ENCODE measurements at regions not wholly inside any gene's neighbourhood (a gene's known extent, or its start where the extent isn't known, plus 50 kb on each side); places are given as distances from the start of the nearest gene placed in this dataset.
"Not testable (repeated sequence)": the region's sequence is repeated elsewhere in the genome, so short reads cannot be mapped to it uniquely, and the experiment has no call there.

DNA sequence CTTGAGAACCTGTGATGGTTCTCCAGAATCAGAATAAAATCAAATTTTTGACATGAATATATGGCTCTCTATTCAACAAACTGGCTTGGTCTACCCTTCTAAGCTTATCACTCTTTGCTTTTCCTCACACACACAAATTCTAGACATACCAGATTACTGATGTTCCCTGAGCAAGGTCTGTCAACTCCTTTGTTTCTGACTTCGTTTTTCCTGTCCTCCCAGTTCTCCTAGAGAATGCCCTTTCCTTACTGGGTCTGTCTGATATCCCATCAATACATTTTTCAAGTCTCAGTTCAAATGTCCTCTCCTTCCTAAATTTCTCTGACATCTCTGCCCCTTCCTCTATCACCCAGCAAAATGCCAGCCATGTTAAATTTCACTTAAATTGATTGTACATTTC lies 202.1 kb upstream of the IGFBP7 start:
- no peak overlapping the region for H3K4me3 ChIP-seq (ENCODE audit: low read depth, low read length)
- no peak for TF ChIP-seq CTCF (IDR thresholded peaks at IDR 0.05; ENCODE audit: insufficient read depth, low read length)
- no peak for DNase-seq (ENCODE audit: low read depth)

GRCh38 chr4:57309658-57310057 lies 199.5 kb upstream of the IGFBP7 start:
- TF ChIP-seq CTCF (IDR thresholded peaks at IDR 0.05; ENCODE audit: insufficient read depth, low read length) = no peak
- no peak for DNase-seq (ENCODE audit: low read depth)
- no peak overlapping the region for H3K4me3 ChIP-seq (ENCODE audit: low read depth, low read length)

GRCh38 chr4:57308301-57308700 lies 198.1 kb upstream of the IGFBP7 start:
- no peak for DNase-seq (ENCODE audit: low read depth)
- no peak overlapping the region for H3K4me3 ChIP-seq (ENCODE audit: low read depth, low read length)
- no peak for TF ChIP-seq CTCF (IDR thresholded peaks at IDR 0.05; ENCODE audit: insufficient read depth, low read length)

GRCh38 chr4:57305836-57306235 lies 195.7 kb upstream of the IGFBP7 start:
- DNase-seq (ENCODE audit: low read depth) = no peak
- no peak overlapping the region for H3K4me3 ChIP-seq (ENCODE audit: low read depth, low read length)
- TF ChIP-seq CTCF (IDR thresholded peaks at IDR 0.05; ENCODE audit: insufficient read depth, low read length) = no peak

GRCh38 chr4:57303012-57303751 lies 193.0 kb upstream of the IGFBP7 start:
- TF ChIP-seq CTCF (IDR thresholded peaks at IDR 0.05; ENCODE audit: insufficient read depth, low read length) = no peak
- H3K4me3 ChIP-seq (ENCODE audit: low read depth, low read length) = no peak overlapping the region
- no peak for DNase-seq (ENCODE audit: low read depth)

DNA sequence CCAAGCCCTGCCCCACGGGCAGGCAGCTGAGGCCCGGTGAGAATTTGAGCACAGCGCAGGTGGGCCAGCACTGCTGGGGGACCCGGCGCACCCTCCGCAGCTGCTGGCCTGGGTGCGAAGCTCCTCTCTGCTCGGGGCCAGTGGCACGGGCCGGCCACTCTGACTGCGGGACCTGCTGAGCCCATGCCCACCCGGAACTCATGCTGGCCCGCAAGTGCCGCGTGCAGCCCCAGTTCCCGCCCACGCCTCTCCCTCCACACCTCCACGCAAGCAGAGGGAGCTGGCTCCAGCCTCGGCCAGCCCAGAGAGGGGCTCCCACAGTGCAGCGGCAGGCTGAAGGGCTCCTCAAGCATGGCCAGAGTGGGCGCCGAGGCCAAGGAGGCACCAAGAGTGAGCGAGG lies 190.1 kb upstream of the IGFBP7 start:
- not testable (repeated sequence) for H3K4me3 ChIP-seq (ENCODE audit: low read depth, low read length); DNase-seq (ENCODE audit: low read depth)

- no peak for DNase-seq (ENCODE audit: low read depth)
- H3K4me3 ChIP-seq (ENCODE audit: low read depth, low read length) = no peak overlapping the region
- TF ChIP-seq CTCF (IDR thresholded peaks at IDR 0.05; ENCODE audit: insufficient read depth, low read length) = no peak
Measured at GRCh38 chr4:57291911-57292310, 181.7 kb upstream of the IGFBP7 start.
